Loucy (cell line): ENCODE measurements at regions not wholly inside any gene's neighbourhood (a gene's known extent, or its start where the extent isn't known, plus 50 kb on each side); places are given as distances from the start of the nearest gene placed in this dataset.

Experiments
- EZH2phosphoT487 ChIP-seq: fragments of 200-600 bp; IDR thresholded peaks from 2 replicates; pipeline ENCODE4 v1.6.1; 2018; ENCODE audit warnings: antibody characterized with exemption, mild to moderate bottlenecking, moderate library complexity, borderline replicate concordance
- TF ChIP-seq, protein P1 (sequence below): fragments of 200-600 bp; sonication (generic); conservative IDR thresholded peaks from 2 replicates; pipeline ENCODE4 v1.5.1; 2014; ENCODE audit warnings: mild to moderate bottlenecking, antibody characterized with exemption, low read length

- TF ChIP-seq, protein P1, sequence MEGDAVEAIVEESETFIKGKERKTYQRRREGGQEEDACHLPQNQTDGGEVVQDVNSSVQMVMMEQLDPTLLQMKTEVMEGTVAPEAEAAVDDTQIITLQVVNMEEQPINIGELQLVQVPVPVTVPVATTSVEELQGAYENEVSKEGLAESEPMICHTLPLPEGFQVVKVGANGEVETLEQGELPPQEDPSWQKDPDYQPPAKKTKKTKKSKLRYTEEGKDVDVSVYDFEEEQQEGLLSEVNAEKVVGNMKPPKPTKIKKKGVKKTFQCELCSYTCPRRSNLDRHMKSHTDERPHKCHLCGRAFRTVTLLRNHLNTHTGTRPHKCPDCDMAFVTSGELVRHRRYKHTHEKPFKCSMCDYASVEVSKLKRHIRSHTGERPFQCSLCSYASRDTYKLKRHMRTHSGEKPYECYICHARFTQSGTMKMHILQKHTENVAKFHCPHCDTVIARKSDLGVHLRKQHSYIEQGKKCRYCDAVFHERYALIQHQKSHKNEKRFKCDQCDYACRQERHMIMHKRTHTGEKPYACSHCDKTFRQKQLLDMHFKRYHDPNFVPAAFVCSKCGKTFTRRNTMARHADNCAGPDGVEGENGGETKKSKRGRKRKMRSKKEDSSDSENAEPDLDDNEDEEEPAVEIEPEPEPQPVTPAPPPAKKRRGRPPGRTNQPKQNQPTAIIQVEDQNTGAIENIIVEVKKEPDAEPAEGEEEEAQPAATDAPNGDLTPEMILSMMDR = no peak
- no peak for TF ChIP-seq EZH2phosphoT487
These were observed 335.2 kb downstream of the IRS1 start for GRCh38 chr2:226464380-226464779.
